ENCODE measurements at regions not wholly inside any gene's neighbourhood (a gene's known extent, or its start where the extent isn't known, plus 50 kb on each side); places are given as distances from the start of the nearest gene placed in this dataset.

GRCh38 chr21:25512095-25513081, 94.9 kb downstream of the MRPL39 start:
- no peak overlapping the region for H3K4me3 ChIP-seq
- 69 to 81% methylated on average over 7 of the region's 7 CpGs for WGBS, 2 donors
- no peak for TF ChIP-seq POLR2A (IDR thresholded peaks at IDR 0.05)
- TF ChIP-seq POLR2AphosphoS5 (IDR thresholded peaks at IDR 0.05): no peak
- no peak for TF ChIP-seq CTCF (IDR thresholded peaks at IDR 0.05)
- no peak for TF ChIP-seq EP300 (IDR thresholded peaks at IDR 0.05)
- intact Hi-C loops (cut with DNase I): no loop called here
- no peaks in the 10 kb centered on the region for H3K36me3 ChIP-seq
- no peaks in the 10 kb centered on the region for H3K9me3 ChIP-seq
- no peaks in the 10 kb centered on the region for H3K4me1 ChIP-seq
- DNase-seq: no peak
- H3K27me3 ChIP-seq: no peaks in the 10 kb centered on the region
- no peak overlapping the region for H3K27ac ChIP-seq

DNA sequence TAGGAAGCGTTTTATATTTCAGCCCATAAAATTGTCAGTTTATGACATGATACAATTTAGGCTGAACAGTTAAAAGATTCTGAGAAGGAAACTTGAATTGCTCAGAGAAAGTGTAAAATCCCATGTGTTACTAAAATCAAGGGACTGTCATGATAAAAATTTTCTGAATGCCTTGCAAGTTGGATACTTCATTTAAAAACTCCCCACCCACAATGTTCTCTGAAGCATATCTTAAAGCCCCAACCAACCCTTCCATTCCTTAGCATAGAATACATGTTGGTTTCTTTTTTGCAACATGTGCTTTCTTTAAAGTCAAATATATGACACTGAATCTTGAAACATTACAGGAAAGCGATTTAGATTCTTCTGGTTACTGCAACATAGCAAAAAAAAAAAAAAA, 97.4 kb downstream of the MRPL39 start:
- Histone ChIP-seq H3K27me3 (no peaks in the 10 kb centered on the region), H3K36me3 (no peaks in the 10 kb centered on the region), H3K4me1 (no peaks in the 10 kb centered on the region), H3K4me3 (no peak overlapping the region), H3K27ac (no peak overlapping the region), H3K9me3 (no peaks in the 10 kb centered on the region)
- intact Hi-C loops (cut with DNase I): no loop called here
- WGBS, 2 donors: 35 to 38% methylated on average over 2 of the region's 2 CpGs
- TF ChIP-seq POLR2AphosphoS5 (IDR thresholded peaks at IDR 0.05) (no peak), POLR2A (IDR thresholded peaks at IDR 0.05) (no peak)
- DNase-seq: no peak

- no peak overlapping the region for H3K4me3 ChIP-seq
- no peaks in the 10 kb centered on the region for H3K36me3 ChIP-seq
- no peaks in the 10 kb centered on the region for H3K4me1 ChIP-seq
- no peak for TF ChIP-seq EP300 (IDR thresholded peaks at IDR 0.05)
- 71 to 80% methylated on average over 3 of the region's 3 CpGs for WGBS, 2 donors
- H3K27me3 ChIP-seq: no peaks in the 10 kb centered on the region
- DNase-seq: no peak
- H3K9me3 ChIP-seq: peaks cover 0 to 2% (median 0%) of the 10 kb centered on the region in 4 donors
- intact Hi-C loops (cut with DNase I): no loop called here
- no peak overlapping the region for H3K27ac ChIP-seq
Observed at GRCh38 chr21:25508364-25508763, 98.9 kb downstream of the MRPL39 start.

GRCh38 chr21:25507522-25507921, 99.8 kb downstream of the MRPL39 start:
- Histone ChIP-seq H3K9me3 (peaks cover 0 to 2% (median 0%) of the 10 kb centered on the region in 4 donors), H3K27ac (no peak overlapping the region), H3K36me3 (no peaks in the 10 kb centered on the region), H3K4me3 (no peak overlapping the region), H3K27me3 (no peaks in the 10 kb centered on the region), H3K4me1 (no peaks in the 10 kb centered on the region)
- TF ChIP-seq EP300 (IDR thresholded peaks at IDR 0.05) (no peak), POLR2AphosphoS5 (IDR thresholded peaks at IDR 0.05) (no peak), CTCF (IDR thresholded peaks at IDR 0.05) (no peak), POLR2A (IDR thresholded peaks at IDR 0.05) (no peak)
- intact Hi-C loops (cut with DNase I): no loop called here
- DNase-seq: no peak

DNA sequence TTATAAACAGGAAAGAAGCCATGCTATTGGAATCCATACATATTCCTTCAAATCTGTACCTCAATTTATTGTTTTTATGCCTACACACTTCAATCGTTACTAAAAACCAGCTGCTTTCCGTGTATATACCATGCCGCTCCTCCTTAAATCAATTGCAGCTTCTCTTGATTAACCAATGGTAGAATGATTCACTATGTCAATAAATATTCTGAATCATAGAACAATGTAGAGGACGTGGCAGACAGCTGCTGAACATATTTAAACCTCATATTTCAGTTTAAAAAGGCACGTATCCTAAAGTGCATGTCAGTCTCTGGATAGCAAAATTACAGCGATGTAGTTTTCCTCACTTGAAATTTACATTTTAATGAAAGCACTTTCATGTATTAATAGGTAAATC, 100.4 kb downstream of the MRPL39 start:
- no peak overlapping the region for H3K27ac ChIP-seq
- 66 to 73% methylated on average over 6 of the region's 6 CpGs for WGBS, 2 donors
- peaks cover 0 to 6% (median 0%) of the 10 kb centered on the region in 4 donors for H3K9me3 ChIP-seq
- no peak overlapping the region for H3K4me3 ChIP-seq
- H3K27me3 ChIP-seq: no peaks in the 10 kb centered on the region
- intact Hi-C loops (cut with DNase I): no loop called here
- DNase-seq: no peak
- no peaks in the 10 kb centered on the region for H3K4me1 ChIP-seq
- no peaks in the 10 kb centered on the region for H3K36me3 ChIP-seq
- TF ChIP-seq CTCF (IDR thresholded peaks at IDR 0.05) (no peak), POLR2AphosphoS5 (IDR thresholded peaks at IDR 0.05) (no peak), EP300 (IDR thresholded peaks at IDR 0.05) (no peak), POLR2A (IDR thresholded peaks at IDR 0.05) (no peak)
